GM23338 (cell line): ENCODE measurements at regions not wholly inside any gene's neighbourhood (a gene's known extent, or its start where the extent isn't known, plus 50 kb on each side); places are given as distances from the start of the nearest gene placed in this dataset.

Source experiments
- CREB1 ChIP-seq: fragments of 250-450 bp; sonication (Bioruptor Pico); IDR thresholded peaks from 2 replicates; pipeline ENCODE4 v1.5.0; 2020; ENCODE audit warnings: low read depth, mild to moderate bottlenecking, moderate library complexity
- POLR2AphosphoS5 ChIP-seq: IDR thresholded peaks from 2 replicates; pipeline ENCODE4 v1.6.1; 2016; ENCODE audit warnings: antibody characterized with exemption, low read depth
- TF ChIP-seq, protein P1 (sequence below), 2 experiments: fragments of 200-600 bp in 1 of 2; sonication (generic) in 1 of 2; conservative IDR thresholded peaks; 2 replicates each; pipeline versions ENCODE4 v1.5.1 to v1.6.1; 2016 to 2017; ENCODE audit warnings: antibody characterized with exemption in 2 of 2, low read depth in 2 of 2, mild to moderate bottlenecking in 2 of 2, moderate library complexity in 1 of 2

DNA sequence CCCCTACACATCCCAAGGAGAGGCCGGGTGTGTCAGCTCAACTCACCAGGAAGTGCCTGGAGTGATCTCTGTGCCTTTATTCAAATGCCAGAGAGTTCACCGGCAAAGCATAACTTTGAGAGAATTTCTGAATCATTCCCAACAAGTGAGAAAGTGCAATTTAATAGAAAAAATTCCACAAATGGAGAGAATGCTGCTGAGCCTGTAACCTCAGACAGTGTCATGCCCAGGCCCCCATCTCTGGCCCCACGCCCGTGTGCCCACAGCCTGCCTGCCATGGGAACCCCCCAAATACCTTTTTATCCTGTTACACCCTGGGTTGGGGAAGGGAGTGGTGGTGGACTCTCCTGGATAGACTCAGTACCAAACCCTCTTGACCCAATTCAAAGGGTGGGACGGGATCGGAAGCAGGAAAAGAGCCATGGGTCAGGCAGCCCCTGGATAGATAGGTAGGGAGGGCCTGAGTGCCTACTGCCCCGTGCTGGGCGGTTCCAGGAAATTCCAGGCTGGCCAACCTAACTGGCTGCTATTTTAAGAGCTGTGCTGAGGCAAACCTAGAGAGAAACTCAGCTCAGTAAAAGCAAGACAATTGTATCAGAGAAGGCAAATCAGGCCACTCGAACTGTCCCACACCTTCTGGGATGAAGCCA, 179.0 kb upstream of the FOXA2 start:
- TF ChIP-seq, protein P1, sequence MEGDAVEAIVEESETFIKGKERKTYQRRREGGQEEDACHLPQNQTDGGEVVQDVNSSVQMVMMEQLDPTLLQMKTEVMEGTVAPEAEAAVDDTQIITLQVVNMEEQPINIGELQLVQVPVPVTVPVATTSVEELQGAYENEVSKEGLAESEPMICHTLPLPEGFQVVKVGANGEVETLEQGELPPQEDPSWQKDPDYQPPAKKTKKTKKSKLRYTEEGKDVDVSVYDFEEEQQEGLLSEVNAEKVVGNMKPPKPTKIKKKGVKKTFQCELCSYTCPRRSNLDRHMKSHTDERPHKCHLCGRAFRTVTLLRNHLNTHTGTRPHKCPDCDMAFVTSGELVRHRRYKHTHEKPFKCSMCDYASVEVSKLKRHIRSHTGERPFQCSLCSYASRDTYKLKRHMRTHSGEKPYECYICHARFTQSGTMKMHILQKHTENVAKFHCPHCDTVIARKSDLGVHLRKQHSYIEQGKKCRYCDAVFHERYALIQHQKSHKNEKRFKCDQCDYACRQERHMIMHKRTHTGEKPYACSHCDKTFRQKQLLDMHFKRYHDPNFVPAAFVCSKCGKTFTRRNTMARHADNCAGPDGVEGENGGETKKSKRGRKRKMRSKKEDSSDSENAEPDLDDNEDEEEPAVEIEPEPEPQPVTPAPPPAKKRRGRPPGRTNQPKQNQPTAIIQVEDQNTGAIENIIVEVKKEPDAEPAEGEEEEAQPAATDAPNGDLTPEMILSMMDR (conservative IDR thresholded peaks at IDR 0.05; ENCODE audit: low read depth in 2 of 2): no peak
- no peak for TF ChIP-seq CREB1 (CRISPR knock-in tag)
- no peak for TF ChIP-seq POLR2AphosphoS5
